OCI-LY3 (cell line): ENCODE measurements at regions not wholly inside any gene's neighbourhood (a gene's known extent, or its start where the extent isn't known, plus 50 kb on each side); places are given as distances from the start of the nearest gene placed in this dataset.

Source experiments
- CTCF ChIP-seq: fragments of 200-600, 300-600 bp; sonication (generic); IDR thresholded peaks from 2 replicates; pipeline ENCODE4 v1.5.1; 2014; ENCODE audit warnings: antibody characterized with exemption, low read length, low read depth
- EZH2phosphoT487 ChIP-seq: fragments of 200-600 bp; shearing (Covaris generic); IDR thresholded peaks from 2 replicates; pipeline ENCODE4 v1.6.1; 2018; ENCODE audit warnings: antibody characterized with exemption, mixed run types, low read depth

GRCh38 chr11:110903830-110904229 is 191.6 kb upstream of the ARHGAP20 start:
- TF ChIP-seq CTCF = no peak
- no peak for TF ChIP-seq EZH2phosphoT487
